Uterus (tissue), 3 donors: ENCODE measurements at regions not wholly inside any gene's neighbourhood (a gene's known extent, or its start where the extent isn't known, plus 50 kb on each side); places are given as distances from the start of the nearest gene placed in this dataset.

Source experiments
- DNase-seq, 2 donors: peaks; one replicate each; pipeline ENCODE4 v3.0.0-alpha.2; 2019 to 2020
- H3K27ac ChIP-seq, 2 donors: fragments of 200-600 bp; sonication (generic); 1 replicate in 1 of 2; 2 replicates in 1 of 2; pipeline ENCODE4 v1.5.1; 2016 to 2018
- H3K27me3 ChIP-seq, 2 donors: fragments of 200-600 bp; sonication (generic); one replicate each; pipeline ENCODE4 v1.5.1; 2018 to 2019; ENCODE audit warnings: control low read depth in 1 of 2
- H3K36me3 ChIP-seq, 2 donors: fragments of 200-600 bp; sonication (generic); one replicate each; pipeline ENCODE4 v1.5.1; 2019; ENCODE audit warnings: control low read depth in 1 of 2
- H3K4me1 ChIP-seq, 2 donors: fragments of 200-600 bp; sonication (generic); one replicate each; pipeline ENCODE4 v1.5.1; 2018 to 2019; ENCODE audit warnings: control low read depth in 1 of 2
- H3K4me3 ChIP-seq, 2 donors: fragments of 200-600 bp; sonication (generic); 1 replicate in 1 of 2; 2 replicates in 1 of 2; pipeline ENCODE4 v1.5.1; 2018 to 2019; ENCODE audit warnings: mild to moderate bottlenecking in 1 of 2
- H3K9me3 ChIP-seq, 2 donors: fragments of 200-600 bp; sonication (generic); one replicate each; pipeline ENCODE4 v1.5.1; 2019; ENCODE audit warnings: control low read depth in 1 of 2
- CTCF ChIP-seq, 4 experiments: fragments of 200-600 bp in 2 of 4; fragments of 450-650 bp in 2 of 4; sonication (generic) in 2 of 4; IDR thresholded peaks; one replicate each; pipeline ENCODE4 v1.5.1; 2016 to 2019; ENCODE audit warnings: antibody characterized with exemption in 4 of 4, mild to moderate bottlenecking in 2 of 4, moderate library complexity in 1 of 4
- POLR2A ChIP-seq, 2 donors: fragments of 450-650 bp; IDR thresholded peaks; one replicate each; pipeline ENCODE4 v1.6.1; 2016; ENCODE audit warnings: antibody characterized with exemption in 2 of 2, mild to moderate bottlenecking in 1 of 2, moderate library complexity in 1 of 2
- intact Hi-C: fragments of 100-400 bp; cut with DNase I; formaldehyde crosslinking; loops from one replicate; pipeline ENCODE4 v1.15.1; 2023; ENCODE audit warnings: low total_unique reads
- donor health status: DM: yes; HTN: yes; CAD: no.

DNA sequence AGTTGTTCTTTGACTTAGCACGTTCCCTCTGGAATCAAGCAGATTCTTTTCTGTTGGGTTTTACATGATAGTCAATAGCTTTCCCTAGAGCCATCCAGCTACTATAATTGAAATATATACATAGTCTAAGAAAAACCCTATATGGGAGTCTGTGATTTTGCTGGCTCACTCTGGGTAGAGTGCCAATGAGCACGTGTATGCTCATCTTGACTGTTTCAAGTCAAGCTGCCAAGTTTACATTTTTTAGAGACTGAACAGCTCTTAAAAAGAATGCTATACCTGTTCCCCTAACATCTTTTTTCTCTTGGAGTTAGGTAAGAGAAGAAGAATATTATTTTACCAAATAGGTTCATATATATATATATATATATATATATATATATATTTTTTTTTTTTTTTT lies 182.8 kb upstream of the NRIP1 start:
- no peak for DNase-seq
- H3K36me3 ChIP-seq, result no peaks in the 10 kb centered on the region
- no peaks in the 10 kb centered on the region for H3K9me3 ChIP-seq
- H3K4me1 ChIP-seq, result no peaks in the 10 kb centered on the region
- H3K27me3 ChIP-seq, result no peaks in the 10 kb centered on the region
- no peak overlapping the region for H3K4me3 ChIP-seq
- TF ChIP-seq POLR2A (IDR thresholded peaks at IDR 0.05) (no peak), CTCF (IDR thresholded peaks at IDR 0.05) (no peak)
- intact Hi-C loops, result no loop called here
- no peak overlapping the region for H3K27ac ChIP-seq

DNA sequence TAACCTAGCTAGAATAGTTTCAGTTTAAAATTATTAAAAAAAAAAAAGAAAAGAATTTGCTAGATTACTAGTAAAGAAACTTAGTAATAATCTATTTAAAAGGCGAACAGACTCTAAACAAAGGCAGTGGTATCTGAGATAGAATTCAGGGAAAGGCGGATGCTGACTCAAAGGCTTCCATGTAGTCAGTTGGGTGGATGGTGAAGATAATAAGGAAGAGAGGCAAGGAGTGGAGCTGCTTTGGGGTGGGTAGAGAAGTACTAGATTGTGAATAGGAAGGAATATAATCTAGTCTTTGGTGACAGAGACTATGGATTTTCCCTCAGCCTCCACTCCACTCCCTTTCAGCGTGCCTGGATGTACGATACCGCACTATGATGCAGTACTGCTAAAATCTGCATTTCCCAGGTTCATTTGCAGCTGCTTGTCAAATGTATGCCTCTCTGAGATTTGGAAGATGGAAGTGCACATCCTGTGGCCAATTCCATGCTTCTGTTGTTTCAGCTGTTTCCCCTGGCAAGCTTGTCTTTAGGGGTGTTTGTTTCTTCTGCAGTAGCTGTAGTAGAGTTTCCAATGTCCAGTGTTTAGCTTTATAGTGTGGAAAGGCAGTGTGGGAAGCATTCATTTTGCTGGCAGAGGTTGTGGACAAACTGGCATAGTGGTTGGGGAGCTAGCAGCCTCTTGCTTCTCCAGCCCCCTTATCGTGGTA lies 184.6 kb upstream of the NRIP1 start:
- no peak for TF ChIP-seq CTCF (IDR thresholded peaks at IDR 0.05)
- TF ChIP-seq POLR2A (IDR thresholded peaks at IDR 0.05), result no peak
- no peak for DNase-seq
- no peaks in the 10 kb centered on the region for H3K36me3 ChIP-seq
- no peak overlapping the region for H3K4me3 ChIP-seq
- intact Hi-C loops, result no loop called here
- no peaks in the 10 kb centered on the region for H3K4me1 ChIP-seq
- H3K27ac ChIP-seq, result no peak overlapping the region
- H3K9me3 ChIP-seq, result no peaks in the 10 kb centered on the region
- H3K27me3 ChIP-seq, result no peaks in the 10 kb centered on the region

GRCh38 chr21:15250384-15250783 lies 185.6 kb upstream of the NRIP1 start:
- Histone ChIP-seq H3K27ac (no peak overlapping the region), H3K4me3 (no peak overlapping the region), H3K9me3 (no peaks in the 10 kb centered on the region), H3K36me3 (no peaks in the 10 kb centered on the region), H3K27me3 (no peaks in the 10 kb centered on the region), H3K4me1 (no peaks in the 10 kb centered on the region)
- TF ChIP-seq POLR2A (IDR thresholded peaks at IDR 0.05), result no peak
- no peak for TF ChIP-seq CTCF (IDR thresholded peaks at IDR 0.05)
- no peak for DNase-seq
- intact Hi-C loops, result no loop called here

GRCh38 chr21:15252431-15252830 lies 187.6 kb upstream of the NRIP1 start:
- Histone ChIP-seq H3K4me3 (no peak overlapping the region), H3K9me3 (no peaks in the 10 kb centered on the region), H3K27ac (no peak overlapping the region), H3K4me1 (no peaks in the 10 kb centered on the region), H3K36me3 (no peaks in the 10 kb centered on the region), H3K27me3 (no peaks in the 10 kb centered on the region)
- DNase-seq, result no peak
- no peak for TF ChIP-seq POLR2A (IDR thresholded peaks at IDR 0.05)
- TF ChIP-seq CTCF (IDR thresholded peaks at IDR 0.05), result no peak
- intact Hi-C loops, result no loop called here

DNA sequence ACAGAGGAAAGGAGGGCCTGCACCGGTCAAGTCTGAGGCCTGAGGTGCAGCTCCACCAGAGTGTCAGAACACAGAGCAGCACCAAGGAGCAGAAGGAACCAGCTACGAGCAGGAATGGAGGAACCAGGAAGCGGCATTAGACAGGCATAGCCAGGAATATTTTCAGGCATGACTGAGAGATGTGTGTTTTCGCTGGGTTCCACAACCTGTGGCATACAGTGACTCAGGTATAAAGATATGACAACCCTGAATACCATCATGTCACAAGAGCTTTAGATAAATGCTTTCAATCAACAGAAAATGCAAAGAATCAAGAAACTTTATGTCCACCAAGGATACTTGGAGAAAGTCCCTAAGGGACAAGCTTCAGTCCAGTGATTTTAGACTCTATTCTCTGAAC lies 189.3 kb upstream of the NRIP1 start:
- intact Hi-C loops, result no loop called here
- no peaks in the 10 kb centered on the region for H3K9me3 ChIP-seq
- no peak overlapping the region for H3K4me3 ChIP-seq
- no peak for DNase-seq
- no peaks in the 10 kb centered on the region for H3K4me1 ChIP-seq
- no peak overlapping the region for H3K27ac ChIP-seq
- H3K36me3 ChIP-seq, result no peaks in the 10 kb centered on the region
- no peak for TF ChIP-seq POLR2A (IDR thresholded peaks at IDR 0.05)
- TF ChIP-seq CTCF (IDR thresholded peaks at IDR 0.05), result no peak
- no peaks in the 10 kb centered on the region for H3K27me3 ChIP-seq
